Neural cell (in vitro differentiated cells): ENCODE measurements at regions not wholly inside any gene's neighbourhood (a gene's known extent, or its start where the extent isn't known, plus 50 kb on each side); places are given as distances from the start of the nearest gene placed in this dataset.

Source experiments
- H2AFZ ChIP-seq: fragments of 200-600, 300-800 bp; sonication (generic), shearing (Covaris generic); 2 replicates; pipeline ENCODE4 v1.6.0; 2014; ENCODE audit warnings: low read depth, mild to moderate bottlenecking, antibody characterized with exemption, low read length, moderate library complexity
- H3F3A ChIP-seq: fragments of 200-600 bp; shearing (Covaris generic); 2 replicates; pipeline ENCODE4 v1.6.1; 2016; ENCODE audit warnings: mild to moderate bottlenecking, moderate library complexity, mixed read lengths, antibody characterized with exemption, low read length; ENCODE audit not compliant: insufficient read depth, poor library complexity, severe bottlenecking
- H3K27ac ChIP-seq: fragments of 200-600, 300-800 bp; sonication (generic), shearing (Covaris generic); 2 replicates; pipeline ENCODE4 v1.5.1; 2014; ENCODE audit warnings: mild to moderate bottlenecking, low read length, moderate library complexity
- H3K27me3 ChIP-seq: fragments of 300-800, 200-600 bp; sonication (generic), shearing (Covaris generic); 2 replicates; pipeline ENCODE4 v1.6.0; 2014; ENCODE audit warnings: mild to moderate bottlenecking, low read depth, low read length, moderate library complexity; ENCODE audit not compliant: insufficient read depth
- H3K36me3 ChIP-seq: fragments of 300-800, 200-600 bp; sonication (generic), shearing (Covaris generic); 2 replicates; pipeline ENCODE4 v1.5.1; 2014; ENCODE audit warnings: mild to moderate bottlenecking, antibody characterized with exemption, low read length, moderate library complexity; ENCODE audit not compliant: insufficient read depth
- H3K4me2 ChIP-seq: fragments of 300-800, 200-600 bp; sonication (generic), shearing (Covaris generic); 2 replicates; pipeline ENCODE4 v1.6.0; 2014; ENCODE audit warnings: mild to moderate bottlenecking, low read length
- H3K4me3 ChIP-seq: fragments of 300-800, 200-600 bp; sonication (generic), shearing (Covaris generic); 2 replicates; pipeline ENCODE4 v1.5.1; 2014; ENCODE audit warnings: mild to moderate bottlenecking, low read length, moderate library complexity
- H3K79me2 ChIP-seq: fragments of 200-600 bp; shearing (Covaris generic); replicated peaks from 2 replicates; pipeline ENCODE4 v1.6.0; 2014; ENCODE audit warnings: mild to moderate bottlenecking, low read length, moderate library complexity; ENCODE audit not compliant: insufficient read depth
- H3K9ac ChIP-seq: fragments of 300-800, 200-600 bp; sonication (generic), shearing (Covaris generic); 2 replicates; pipeline ENCODE4 v1.6.1; 2016; ENCODE audit warnings: mild to moderate bottlenecking, low read length, mixed read lengths
- H3K9me2 ChIP-seq: fragments of 200-600 bp; shearing (Covaris generic); 2 replicates; pipeline ENCODE4 v1.6.1; 2016; ENCODE audit warnings: mild to moderate bottlenecking, low read length, mixed read lengths; ENCODE audit not compliant: insufficient read depth
- H3K9me3 ChIP-seq: fragments of 200-600, 300-800 bp; sonication (generic), shearing (Covaris generic); 2 replicates; pipeline ENCODE4 v1.6.1; 2016; ENCODE audit warnings: mild to moderate bottlenecking, mixed run types, low read length, moderate library complexity, mixed read lengths
- H4K20me1 ChIP-seq: fragments of 200-600 bp; shearing (Covaris generic); 2 replicates; pipeline ENCODE4 v1.6.1; 2016; ENCODE audit warnings: mild to moderate bottlenecking, mixed run types; ENCODE audit not compliant: insufficient read depth
- EP300 ChIP-seq: fragments of 450-650 bp; conservative IDR thresholded peaks from 2 replicates; pipeline ENCODE4 v1.6.1; 2014; ENCODE audit warnings: antibody characterized with exemption, mild to moderate bottlenecking, moderate library complexity; ENCODE audit not compliant: poor library complexity, severe bottlenecking
- EZH2 ChIP-seq: fragments of 200-600, 300-800 bp; shearing (Covaris generic), sonication (generic); IDR thresholded peaks from 2 replicates; pipeline ENCODE4 v1.6.1; 2014; ENCODE audit warnings: antibody characterized with exemption, low read length, borderline replicate concordance, mild to moderate bottlenecking; ENCODE audit not compliant: insufficient read depth, poor library complexity, severe bottlenecking
- MXI1 ChIP-seq: fragments of 450-650 bp; conservative IDR thresholded peaks from 2 replicates; pipeline ENCODE4 v1.6.1; 2014; ENCODE audit warnings: antibody characterized with exemption, mild to moderate bottlenecking; ENCODE audit not compliant: poor library complexity, severe bottlenecking
- POLR2AphosphoS5 ChIP-seq: IDR thresholded peaks from 2 replicates; pipeline ENCODE4 v1.6.1; 2012
- RAD21 ChIP-seq: fragments of 450-650 bp; conservative IDR thresholded peaks from 2 replicates; pipeline ENCODE4 v1.6.1; 2014; ENCODE audit warnings: antibody characterized with exemption, mild to moderate bottlenecking, moderate library complexity
- REST ChIP-seq: IDR thresholded peaks from 2 replicates; pipeline ENCODE4 v1.6.1; 2012; ENCODE audit warnings: borderline replicate concordance
- SMC3 ChIP-seq: fragments of 450-650 bp; conservative IDR thresholded peaks from 2 replicates; pipeline ENCODE4 v1.6.1; 2014; ENCODE audit warnings: antibody characterized with exemption, mild to moderate bottlenecking, moderate library complexity; ENCODE audit not compliant: poor library complexity
- TAF1 ChIP-seq: IDR thresholded peaks from 2 replicates; pipeline ENCODE4 v1.6.1; 2012; ENCODE audit warnings: low read depth
- TF ChIP-seq, protein P1 (sequence below): fragments of 450-650 bp; IDR thresholded peaks from 2 replicates; pipeline ENCODE4 v1.5.1; 2014; ENCODE audit warnings: antibody characterized with exemption, mild to moderate bottlenecking, moderate library complexity; ENCODE audit not compliant: poor library complexity, severe bottlenecking

DNA sequence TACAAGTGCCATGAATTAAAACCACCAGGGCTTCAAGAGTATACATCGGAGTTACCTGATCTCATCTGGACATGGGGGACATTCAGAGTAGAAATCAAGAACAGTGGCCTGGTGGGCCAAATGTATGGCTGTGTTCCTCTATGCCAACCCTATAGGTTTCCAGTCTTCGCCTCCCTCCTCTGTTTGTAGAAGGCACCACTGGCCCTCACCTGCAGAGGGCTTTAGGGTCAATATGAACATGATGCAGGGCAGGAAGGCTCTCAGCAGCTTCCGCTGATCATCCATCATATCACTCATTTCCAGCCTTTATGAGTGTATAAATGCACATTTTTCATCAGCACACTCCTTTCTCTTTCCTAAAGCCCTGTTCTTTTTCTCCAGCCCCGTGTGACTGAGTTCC lies 555.5 kb upstream of the BRINP1 start:
- Histone ChIP-seq H4K20me1 (no peaks in the 10 kb centered on the region), H3K36me3 (no peaks in the 10 kb centered on the region), H3K27ac (no peak overlapping the region), H3K27me3 (no peaks in the 10 kb centered on the region), H2AFZ (no peak overlapping the region), H3F3A (no peaks in the 10 kb centered on the region), H3K9me3 (no peaks in the 10 kb centered on the region), H3K9ac (no peak overlapping the region), H3K79me2 (no peaks in the 10 kb centered on the region), H3K4me2 (no peak overlapping the region), H3K4me3 (no peak overlapping the region), H3K9me2 (no peaks in the 10 kb centered on the region)
- no peak for TF ChIP-seq SMC3
- no peak for TF ChIP-seq RAD21
- TF ChIP-seq REST: no peak
- no peak for TF ChIP-seq MXI1
- TF ChIP-seq TAF1: no peak
- TF ChIP-seq EP300: no peak
- no peak for TF ChIP-seq POLR2AphosphoS5
- TF ChIP-seq, protein P1, sequence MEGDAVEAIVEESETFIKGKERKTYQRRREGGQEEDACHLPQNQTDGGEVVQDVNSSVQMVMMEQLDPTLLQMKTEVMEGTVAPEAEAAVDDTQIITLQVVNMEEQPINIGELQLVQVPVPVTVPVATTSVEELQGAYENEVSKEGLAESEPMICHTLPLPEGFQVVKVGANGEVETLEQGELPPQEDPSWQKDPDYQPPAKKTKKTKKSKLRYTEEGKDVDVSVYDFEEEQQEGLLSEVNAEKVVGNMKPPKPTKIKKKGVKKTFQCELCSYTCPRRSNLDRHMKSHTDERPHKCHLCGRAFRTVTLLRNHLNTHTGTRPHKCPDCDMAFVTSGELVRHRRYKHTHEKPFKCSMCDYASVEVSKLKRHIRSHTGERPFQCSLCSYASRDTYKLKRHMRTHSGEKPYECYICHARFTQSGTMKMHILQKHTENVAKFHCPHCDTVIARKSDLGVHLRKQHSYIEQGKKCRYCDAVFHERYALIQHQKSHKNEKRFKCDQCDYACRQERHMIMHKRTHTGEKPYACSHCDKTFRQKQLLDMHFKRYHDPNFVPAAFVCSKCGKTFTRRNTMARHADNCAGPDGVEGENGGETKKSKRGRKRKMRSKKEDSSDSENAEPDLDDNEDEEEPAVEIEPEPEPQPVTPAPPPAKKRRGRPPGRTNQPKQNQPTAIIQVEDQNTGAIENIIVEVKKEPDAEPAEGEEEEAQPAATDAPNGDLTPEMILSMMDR: no peak

DNA sequence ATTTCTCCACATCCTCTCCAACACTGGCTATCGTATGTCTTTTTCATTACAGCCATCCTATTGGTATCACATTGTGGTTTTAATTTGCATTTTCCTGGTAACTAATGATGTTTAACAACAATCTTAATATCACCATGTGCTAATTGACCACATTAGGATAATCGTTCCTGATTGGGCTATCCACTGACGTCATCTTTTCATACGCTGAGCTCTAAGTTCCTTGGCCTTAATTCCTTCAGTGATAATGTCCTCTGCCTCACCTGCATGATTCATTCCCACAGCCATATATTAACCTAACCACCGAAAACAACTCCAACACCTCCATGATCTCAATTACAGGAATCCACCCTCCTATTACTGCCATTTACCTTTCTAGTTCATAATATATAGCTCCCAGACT lies 547.9 kb upstream of the BRINP1 start:
- Histone ChIP-seq H3K9me2 (no peaks in the 10 kb centered on the region), H3K4me2 (no peak overlapping the region), H2AFZ (no peak overlapping the region), H3K27ac (no peak overlapping the region), H3F3A (no peaks in the 10 kb centered on the region), H3K9me3 (no peaks in the 10 kb centered on the region), H4K20me1 (no peaks in the 10 kb centered on the region), H3K4me3 (no peak overlapping the region), H3K79me2 (no peaks in the 10 kb centered on the region), H3K36me3 (no peaks in the 10 kb centered on the region), H3K9ac (no peak overlapping the region), H3K27me3 (no peaks in the 10 kb centered on the region)
- no peak for TF ChIP-seq REST
- no peak for TF ChIP-seq MXI1
- no peak for TF ChIP-seq POLR2AphosphoS5
- TF ChIP-seq RAD21: no peak
- TF ChIP-seq TAF1: no peak
- TF ChIP-seq, protein P1: no peak
- TF ChIP-seq SMC3: no peak
- no peak for TF ChIP-seq EZH2
- TF ChIP-seq EP300: no peak
